ENCODE measurements at regions not wholly inside any gene's neighbourhood (a gene's known extent, or its start where the extent isn't known, plus 50 kb on each side); places are given as distances from the start of the nearest gene placed in this dataset.

GRCh38 chr9:16996901-16997491 is 126.5 kb upstream of the BNC2 start:
- no peaks in the 10 kb centered on the region for H3K4me1 Mint-ChIP-seq
- no peak for TF ChIP-seq CTCF (conservative IDR thresholded peaks at IDR 0.05)
- no peak overlapping the region for H3K27ac Mint-ChIP-seq
- Histone ChIP-seq H3K9ac (ENCODE audit: extremely low read depth, low read length, poor library complexity, severe bottlenecking) (no peak overlapping the region), H3K36me3 (ENCODE audit: control insufficient read depth, insufficient read depth, low read length) (no peaks in the 10 kb centered on the region), H3K4me3 (ENCODE audit: low read length) (no peak overlapping the region), H3K27ac (ENCODE audit: low read depth, low read length) (no peak overlapping the region), H3K27me3 (ENCODE audit: control insufficient read depth, insufficient read depth, low read length, poor library complexity, severe bottlenecking) (no peaks in the 10 kb centered on the region), H3K9me3 (ENCODE audit: control insufficient read depth, low read length) (peaks cover 27% of the 10 kb centered on the region), H3K4me1 (ENCODE audit: control insufficient read depth, insufficient read depth, low read length) (no peaks in the 10 kb centered on the region)
- no peak for DNase-seq
- H3K36me3 Mint-ChIP-seq (ENCODE audit: low read depth) = no peaks in the 10 kb centered on the region
- peaks cover 29% of the 10 kb centered on the region for H3K9me3 Mint-ChIP-seq
- no peaks in the 10 kb centered on the region for H3K27me3 Mint-ChIP-seq (ENCODE audit: insufficient read depth)
- 97 to 100% methylated on average over 1 to 2 of the region's 2 CpGs for WGBS, 2 experiments (ENCODE audit: insufficient coverage in 1 of 2, insufficient read length in 1 of 2)
- H3K4me3 Mint-ChIP-seq = no peak overlapping the region

DNA sequence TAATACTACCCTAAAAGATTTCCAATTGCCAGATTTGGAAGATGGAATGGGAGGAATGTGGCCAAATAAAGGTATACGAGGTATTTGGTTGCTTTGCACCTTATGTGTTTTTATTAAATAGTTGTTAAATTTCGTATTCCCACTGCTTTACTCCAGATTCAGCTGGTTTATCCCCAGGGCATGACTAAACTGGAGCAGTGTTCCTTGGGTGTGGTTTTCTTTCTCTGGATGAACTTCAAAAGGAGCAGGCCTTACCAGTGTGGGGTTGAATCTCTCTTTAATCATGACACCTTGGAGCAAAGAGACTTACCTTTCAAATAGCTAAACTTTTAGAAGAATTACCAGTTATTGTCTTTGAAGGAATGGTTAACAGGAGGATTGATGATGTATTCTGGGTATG is 121.7 kb upstream of the BNC2 start:
- WGBS, 2 experiments (ENCODE audit: insufficient coverage in 1 of 2, insufficient read length in 1 of 2) = 100% methylated on average over 2 of the region's 2 CpGs; no CpG with 5 or more reads in 1 of the 2 experiments
- no peak for TF ChIP-seq CTCF (conservative IDR thresholded peaks at IDR 0.05)
- Histone ChIP-seq H3K9me3 (ENCODE audit: control insufficient read depth, low read length) (peaks cover 18% of the 10 kb centered on the region), H3K36me3 (ENCODE audit: control insufficient read depth, insufficient read depth, low read length) (no peaks in the 10 kb centered on the region), H3K27ac (ENCODE audit: low read depth, low read length) (no peak overlapping the region), H3K4me3 (ENCODE audit: low read length) (no peak overlapping the region), H3K4me1 (ENCODE audit: control insufficient read depth, insufficient read depth, low read length) (no peaks in the 10 kb centered on the region), H3K27me3 (ENCODE audit: control insufficient read depth, insufficient read depth, low read length, poor library complexity, severe bottlenecking) (no peaks in the 10 kb centered on the region), H3K9ac (ENCODE audit: extremely low read depth, low read length, poor library complexity, severe bottlenecking) (no peak overlapping the region)
- H3K36me3 Mint-ChIP-seq (ENCODE audit: low read depth) = no peaks in the 10 kb centered on the region
- DNase-seq = no peak
- no peaks in the 10 kb centered on the region for H3K4me1 Mint-ChIP-seq
- H3K27ac Mint-ChIP-seq = no peak overlapping the region
- no peaks in the 10 kb centered on the region for H3K27me3 Mint-ChIP-seq (ENCODE audit: insufficient read depth)
- peaks cover 17% of the 10 kb centered on the region for H3K9me3 Mint-ChIP-seq
- no peak overlapping the region for H3K4me3 Mint-ChIP-seq

DNA sequence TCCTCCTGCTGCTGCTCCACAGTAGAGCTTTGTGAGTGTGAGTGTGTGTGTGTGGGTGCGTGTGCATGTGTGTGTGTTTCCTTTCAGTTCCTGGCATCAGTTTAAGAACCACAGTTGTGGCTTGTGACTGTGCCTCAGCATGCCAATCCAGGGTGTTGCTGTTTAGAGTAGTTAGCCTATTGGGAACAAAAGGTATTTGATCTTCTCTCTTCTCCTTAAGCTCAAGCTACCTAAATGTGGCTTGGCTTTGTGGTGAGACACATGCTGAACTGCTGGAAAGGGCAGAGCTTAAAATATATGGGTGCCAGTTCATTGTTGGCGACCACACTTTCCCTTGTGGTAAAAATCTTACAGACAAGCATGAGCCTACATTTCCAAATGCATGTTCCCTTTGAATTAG is 116.6 kb upstream of the BNC2 start:
- no peaks in the 10 kb centered on the region for H3K27me3 ChIP-seq (ENCODE audit: control insufficient read depth, insufficient read depth, low read length, poor library complexity, severe bottlenecking)
- H3K36me3 Mint-ChIP-seq (ENCODE audit: low read depth) = no peaks in the 10 kb centered on the region
- no peak overlapping the region for H3K4me3 Mint-ChIP-seq
- H3K9me3 Mint-ChIP-seq = no peaks in the 10 kb centered on the region
- no peak overlapping the region for H3K27ac ChIP-seq (ENCODE audit: low read depth, low read length)
- H3K36me3 ChIP-seq (ENCODE audit: control insufficient read depth, insufficient read depth, low read length) = no peaks in the 10 kb centered on the region
- H3K9me3 ChIP-seq (ENCODE audit: control insufficient read depth, low read length) = no peaks in the 10 kb centered on the region
- no peaks in the 10 kb centered on the region for H3K4me1 ChIP-seq (ENCODE audit: control insufficient read depth, insufficient read depth, low read length)
- no peak for DNase-seq
- H3K27me3 Mint-ChIP-seq (ENCODE audit: insufficient read depth) = no peaks in the 10 kb centered on the region
- H3K4me1 Mint-ChIP-seq = peaks cover 11% of the 10 kb centered on the region
- H3K27ac Mint-ChIP-seq = no peak overlapping the region
- no peak for TF ChIP-seq CTCF (conservative IDR thresholded peaks at IDR 0.05)
- H3K9ac ChIP-seq (ENCODE audit: extremely low read depth, low read length, poor library complexity, severe bottlenecking) = no peak overlapping the region
- WGBS, 2 experiments (ENCODE audit: insufficient coverage in 1 of 2, insufficient read length in 1 of 2) = 80 to 90% methylated on average over 1 to 2 of the region's 2 CpGs
- no peak overlapping the region for H3K4me3 ChIP-seq (ENCODE audit: low read length)

Measured in endodermal cell (in vitro differentiated cells).